Endothelial cell of umbilical vein (primary cell): ENCODE measurements at regions not wholly inside any gene's neighbourhood (a gene's known extent, or its start where the extent isn't known, plus 50 kb on each side); places are given as distances from the start of the nearest gene placed in this dataset. TPM values are rescaled to one million over a fixed set of nuclear protein-coding genes. Genes with fewer than 3 reads are reported as not detected.

Experiments
- microRNA-seq: library from miRNA; unstranded; fragments of <30 nt; microRNA quantifications from one replicate; pipeline ENCODE4 v1.2.0, GENCODE V29; 2021; ENCODE audit warnings: borderline number of aligned reads, borderline replicate concordance
- small RNA-seq: library from RNA; depleted of rRNA; stranded (forward); fragments of <200 nt; gene quantifications from one replicate; pipeline ENCODE3, GENCODE V24; 2012; ENCODE audit warnings: low replicate concordance, low read depth; ENCODE audit not compliant: insufficient read depth, insufficient read length

Small RNA genes lying in the stretch of these regions (microRNA-seq; reads per million reads assigned to microRNA genes)
- not detected for gene MIR8054

Small RNA genes lying in the stretch of these regions (small RNA-seq; reads per million reads assigned to genes)
- not detected for gene AC100767.1
- gene MIR8054: not detected
- not detected for gene RNU6-783P
